GM18873 (cell line): ENCODE measurements at regions not wholly inside any gene's neighbourhood (a gene's known extent, or its start where the extent isn't known, plus 50 kb on each side); places are given as distances from the start of the nearest gene placed in this dataset.
"Not testable (repeated sequence)": the region's sequence is repeated elsewhere in the genome, so short reads cannot be mapped to it uniquely, and the experiment has no call there.

Experiments
- ATAC-seq: cut with Tn5 transposase; IDR thresholded peaks from one replicate; pipeline ENCODE4 v1.9.1; 2021; ENCODE audit warnings: mild to moderate bottlenecking, moderate library complexity, moderate number of reproducible peaks; ENCODE audit not compliant: unreplicated experiment, low FRiP score

DNA sequence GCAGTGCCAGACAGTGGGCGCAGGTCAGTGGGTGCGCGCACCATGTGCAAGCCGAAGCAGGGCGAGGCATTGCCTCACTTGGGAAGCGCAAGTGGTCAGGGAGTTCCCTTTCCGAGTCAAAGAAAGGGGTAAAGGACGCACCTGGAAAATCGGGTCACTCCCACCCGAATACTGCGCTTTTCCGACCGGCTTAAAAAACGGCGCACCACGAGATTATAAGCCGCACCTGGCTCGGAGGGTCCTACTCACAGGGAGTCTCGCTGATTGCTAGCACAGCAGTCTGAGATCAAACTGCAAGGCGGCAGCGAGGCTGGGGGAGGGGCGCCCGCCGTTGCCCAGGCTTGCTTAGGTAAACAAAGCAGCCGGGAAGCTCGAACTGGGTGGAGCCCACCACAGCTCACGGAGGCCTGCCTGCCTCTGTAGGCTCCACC is 77.9 kb downstream of the NR4A2 start:
- ATAC-seq, result not testable (repeated sequence)

DNA sequence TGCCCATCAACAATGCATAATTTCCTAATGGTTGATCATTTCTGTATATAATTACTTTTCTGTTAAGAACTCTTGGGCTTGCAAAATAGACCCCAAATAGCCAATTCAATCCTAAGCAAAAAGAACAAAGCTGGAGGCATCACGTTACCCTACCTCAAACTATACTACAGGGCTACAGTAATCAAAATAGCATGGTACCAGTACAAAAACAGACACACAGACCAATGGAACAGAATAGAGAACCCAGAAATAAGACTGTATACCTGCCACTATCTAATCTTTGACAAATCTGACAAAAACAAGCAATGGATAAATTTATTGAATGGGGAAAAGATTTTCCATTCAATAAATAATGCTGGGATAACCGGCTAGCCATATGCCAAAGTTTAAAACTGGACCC is 78.8 kb downstream of the NR4A2 start:
- no peak for ATAC-seq

DNA sequence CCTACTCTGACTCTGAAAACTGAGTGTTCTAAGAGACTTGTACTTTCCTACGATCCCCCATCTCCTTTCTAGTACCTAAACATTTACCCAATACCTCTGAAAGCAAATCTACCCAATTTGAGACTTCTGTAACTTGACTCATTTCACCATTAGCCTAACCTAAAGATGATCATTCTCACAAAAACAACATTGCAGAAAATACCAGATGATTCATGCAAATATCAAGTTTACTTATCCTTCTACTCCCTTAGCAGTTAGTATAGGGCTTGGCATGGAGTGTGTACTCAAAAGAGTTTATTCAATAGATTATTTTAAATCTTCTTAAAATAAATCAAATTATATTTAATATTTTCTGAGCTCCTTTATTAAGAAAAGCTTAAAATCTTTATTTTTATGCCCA is 89.6 kb downstream of the NR4A2 start:
- ATAC-seq, result no peak

DNA sequence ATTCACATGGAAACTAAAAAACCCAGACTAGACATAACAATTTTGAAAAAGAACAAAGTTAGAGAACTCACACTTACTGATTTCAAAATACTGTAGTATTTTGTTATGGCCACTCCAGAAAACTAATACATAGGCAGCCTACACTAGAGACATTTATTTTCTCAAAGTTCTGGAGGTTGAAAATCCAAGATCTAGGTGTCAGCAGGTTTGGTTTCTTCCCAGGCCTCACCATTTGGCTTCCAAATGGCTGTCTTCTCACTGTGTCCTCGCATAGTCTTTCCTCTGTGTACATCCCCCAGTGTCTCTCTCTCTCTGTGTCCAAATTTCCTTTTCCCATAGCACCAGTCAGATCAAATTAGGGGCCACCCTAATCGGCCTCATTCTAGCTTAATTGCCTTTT is 95.0 kb downstream of the NR4A2 start:
- no peak for ATAC-seq

DNA sequence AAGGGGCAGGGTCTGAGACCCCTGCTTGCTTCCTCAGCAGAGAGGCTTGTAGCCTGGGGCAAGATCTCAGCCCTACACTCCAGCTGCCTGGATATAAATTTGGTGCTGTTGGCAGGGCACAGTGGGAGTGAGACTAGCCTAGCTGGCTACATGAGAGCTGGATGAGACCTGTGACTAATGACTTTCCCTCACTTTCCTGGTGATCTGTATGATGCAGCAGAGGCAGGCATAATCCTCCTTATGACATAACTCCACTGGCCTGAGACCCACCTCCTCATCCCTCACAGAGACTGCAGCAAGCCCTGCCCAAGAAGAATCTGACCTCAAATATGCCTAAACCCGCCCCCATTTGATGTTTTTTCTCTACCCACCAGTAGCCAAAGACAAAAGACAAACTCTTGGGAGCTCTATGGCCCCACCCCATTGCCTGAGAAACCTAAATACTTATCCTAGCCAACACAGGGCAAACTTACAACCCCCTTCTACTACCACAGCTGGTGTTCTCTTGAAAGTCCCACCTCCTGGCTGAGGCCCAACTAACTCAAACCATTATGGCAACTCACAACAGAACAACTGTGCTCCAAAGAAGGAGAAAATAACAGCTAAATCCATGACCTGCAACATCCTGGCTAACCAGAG is 102.7 kb downstream of the NR4A2 start:
- ATAC-seq, result no peak

DNA sequence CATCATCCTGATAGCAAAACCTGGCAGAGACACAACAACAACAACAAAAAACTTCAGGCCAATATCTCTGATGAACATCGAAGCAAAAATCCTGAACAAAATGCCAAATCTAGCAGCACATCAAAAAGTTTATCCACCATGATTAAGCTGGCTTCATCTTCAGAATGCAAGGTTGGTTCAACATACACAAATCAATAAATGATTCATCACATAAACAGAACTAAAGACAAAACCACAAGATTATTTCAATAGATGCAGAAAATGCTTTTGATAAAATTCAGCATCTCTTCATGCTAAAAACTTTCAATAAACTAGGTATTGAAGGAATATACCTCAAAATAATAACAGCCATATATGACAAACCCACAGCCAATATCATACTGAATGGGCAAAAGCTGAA is 109.2 kb downstream of the NR4A2 start:
- ATAC-seq, result not testable (repeated sequence)

DNA sequence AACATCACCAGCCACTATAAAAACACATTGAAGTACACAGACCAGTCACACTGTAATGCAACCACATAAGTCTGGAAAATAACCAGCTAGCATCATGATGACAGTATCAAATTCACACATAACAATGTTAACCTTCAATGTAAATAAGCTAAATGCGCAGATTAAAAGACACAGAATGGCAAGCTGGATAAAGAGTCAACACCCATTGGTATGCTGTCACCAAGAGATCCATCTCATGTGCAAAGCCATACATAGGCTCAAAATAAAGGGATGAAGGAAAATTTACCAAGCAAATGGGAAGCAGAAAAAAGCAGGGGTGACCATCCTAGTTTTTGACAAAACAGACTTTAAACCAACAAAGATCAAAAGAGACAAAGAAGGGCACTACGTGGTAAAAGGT is 110.8 kb downstream of the NR4A2 start:
- ATAC-seq, result no peak

DNA sequence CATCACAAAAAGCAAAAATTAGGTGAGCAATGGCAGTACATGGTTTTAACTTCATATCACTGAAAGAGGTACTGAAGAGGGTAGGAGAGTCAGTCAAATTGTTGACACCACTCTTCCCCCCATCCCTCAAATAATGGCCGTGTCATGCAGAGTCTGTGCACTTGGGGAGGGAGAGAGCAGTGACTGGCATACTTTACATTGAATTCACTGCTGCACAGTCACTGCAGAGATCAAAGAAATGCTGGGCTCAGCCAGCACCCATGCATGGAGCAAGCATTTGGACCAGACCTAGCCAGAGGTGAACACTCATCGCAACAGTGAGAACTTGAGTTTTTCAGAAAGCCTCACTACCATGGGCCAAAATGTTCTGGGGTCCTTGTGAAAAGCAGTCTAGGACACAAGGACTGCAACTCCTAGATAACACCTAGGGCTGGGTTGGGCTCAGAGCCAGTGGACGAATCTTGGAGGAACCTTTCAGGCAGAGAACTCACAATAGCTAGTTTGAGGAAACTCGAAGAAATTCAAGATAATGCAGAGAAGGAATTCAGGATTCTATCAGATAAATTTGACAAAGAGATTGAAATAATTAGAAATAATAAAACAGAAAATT is 112.9 kb downstream of the NR4A2 start:
- no peak for ATAC-seq

DNA sequence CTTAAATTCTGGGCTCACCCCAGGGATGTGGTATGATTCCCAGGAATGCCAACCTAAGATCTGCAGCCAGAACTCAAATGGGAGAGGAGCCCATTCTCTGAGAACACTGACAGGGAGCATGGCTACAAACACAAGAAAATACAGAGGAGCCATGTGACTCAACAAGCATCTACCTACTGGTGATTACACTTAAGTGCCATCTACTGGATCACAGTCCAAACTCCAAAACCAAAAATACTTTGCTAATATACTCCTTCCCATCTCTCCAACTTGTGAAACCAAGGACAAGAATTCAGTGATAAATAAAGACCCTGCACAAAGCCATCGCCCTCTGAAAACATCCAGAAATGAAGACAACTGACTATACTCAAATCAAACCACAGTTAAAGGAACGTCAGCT is 116.9 kb downstream of the NR4A2 start:
- ATAC-seq, result no peak

DNA sequence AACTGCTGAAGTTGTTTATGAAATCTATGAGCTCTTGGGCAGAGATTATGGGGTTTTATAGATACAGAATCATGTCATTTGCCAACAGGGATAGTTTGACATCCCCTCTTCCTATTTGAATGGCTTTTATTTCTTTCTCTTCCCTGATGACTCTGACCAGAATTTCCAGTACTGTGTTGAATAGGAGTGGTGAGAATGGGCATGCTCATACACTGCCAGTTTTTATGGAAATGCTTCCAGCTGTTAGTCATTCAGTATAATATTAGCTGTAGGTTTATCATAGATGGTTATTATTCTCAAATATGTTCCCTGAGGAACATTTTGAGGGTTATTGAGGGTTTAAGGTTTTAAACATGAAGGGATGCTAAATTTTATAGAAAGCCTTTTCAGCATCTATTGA is 121.2 kb downstream of the NR4A2 start:
- ATAC-seq, result no peak

DNA sequence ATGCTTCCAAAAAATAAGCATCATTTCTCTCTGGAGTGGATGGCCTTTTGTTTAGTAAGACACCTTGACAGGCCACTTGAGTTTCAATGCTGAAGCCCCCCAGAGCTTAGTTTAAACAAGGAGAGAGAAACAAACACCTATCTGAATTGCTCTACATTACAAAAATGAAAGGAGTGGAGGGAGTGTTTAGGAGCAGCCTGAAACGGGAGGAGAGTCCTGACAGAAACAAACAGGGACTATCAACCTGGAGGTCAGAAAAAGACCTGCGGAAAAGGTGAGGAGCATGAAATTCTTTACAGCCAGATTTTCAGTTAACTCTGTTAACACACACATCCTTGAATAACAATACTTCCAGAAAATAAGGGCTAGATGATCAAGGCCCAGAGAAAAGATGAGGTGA is 126.2 kb downstream of the NR4A2 start:
- ATAC-seq, result no peak

DNA sequence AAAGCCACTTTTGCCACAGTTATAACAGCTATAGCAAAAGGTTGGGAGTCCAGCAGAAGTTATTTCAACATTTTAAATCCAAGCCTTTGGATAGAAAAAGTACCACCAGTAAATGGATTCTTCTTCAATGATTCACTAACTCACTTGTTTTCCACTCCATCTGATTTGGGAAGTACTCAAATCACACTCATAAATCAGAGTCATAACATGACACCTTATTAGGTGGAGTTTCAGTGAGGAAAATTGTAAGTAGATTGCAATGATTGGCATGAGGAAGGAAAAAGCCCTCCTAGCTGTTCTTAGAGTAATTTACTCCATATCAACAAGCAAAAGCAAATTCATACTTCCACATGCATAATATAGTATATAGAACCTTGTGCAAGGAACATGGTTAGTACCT is 132.9 kb downstream of the NR4A2 start:
- ATAC-seq, result no peak

DNA sequence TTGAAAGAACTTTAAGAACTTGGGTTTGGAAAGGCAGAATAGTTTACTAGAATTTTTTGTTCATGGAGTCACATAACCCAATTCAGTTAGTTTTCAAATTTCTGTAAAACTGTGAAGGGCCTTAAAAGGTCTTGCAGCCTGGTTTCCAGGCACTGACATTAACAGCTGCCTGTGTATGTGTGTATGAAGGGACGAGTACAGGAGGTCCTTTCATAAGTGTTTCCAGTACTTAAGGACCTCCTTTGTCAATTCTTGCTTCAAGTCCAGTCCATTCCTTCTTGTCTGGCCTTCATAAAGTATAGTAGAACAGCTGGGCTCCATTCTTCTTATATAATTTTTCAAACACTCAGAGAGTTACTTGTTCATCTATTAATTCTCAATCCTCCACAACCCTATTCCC is 136.5 kb downstream of the NR4A2 start:
- no peak for ATAC-seq

DNA sequence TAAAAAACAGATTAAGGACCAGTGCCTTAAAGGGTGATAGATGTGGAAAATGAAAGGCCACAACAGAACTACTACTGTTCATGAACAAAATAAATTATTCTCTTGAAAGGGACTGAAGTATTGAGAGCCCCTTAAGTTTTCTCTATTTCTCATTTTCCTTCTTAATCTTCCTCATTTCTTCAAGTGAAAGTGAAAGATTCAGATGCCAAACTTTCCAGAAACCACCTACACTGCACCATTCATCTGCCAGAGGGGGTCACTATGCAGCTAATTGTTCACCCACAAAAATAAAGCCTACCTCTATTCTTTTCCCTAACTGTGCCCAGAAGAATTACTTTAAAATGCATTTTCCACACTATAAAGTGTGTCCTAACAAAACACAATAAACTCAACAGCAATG is 140.1 kb downstream of the NR4A2 start:
- no peak for ATAC-seq

DNA sequence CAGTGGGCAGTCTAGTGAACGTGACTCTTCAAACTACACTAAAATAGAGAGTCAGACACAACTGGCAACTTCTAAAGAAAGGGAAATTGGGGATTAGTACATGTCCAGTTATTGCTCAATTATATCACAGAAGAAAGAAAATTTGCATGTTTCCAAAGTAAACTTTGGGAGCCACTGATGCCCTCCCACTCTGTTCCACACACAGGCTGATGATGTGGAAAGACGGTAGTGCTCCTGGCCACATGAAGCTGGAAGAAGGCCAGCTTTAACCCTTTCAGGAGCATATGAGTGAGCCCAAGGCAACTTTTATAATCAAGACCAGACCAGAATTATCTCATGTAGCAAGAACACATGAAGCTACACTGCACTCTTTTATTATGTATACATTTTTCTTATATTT is 141.0 kb downstream of the NR4A2 start:
- ATAC-seq, result no peak

DNA sequence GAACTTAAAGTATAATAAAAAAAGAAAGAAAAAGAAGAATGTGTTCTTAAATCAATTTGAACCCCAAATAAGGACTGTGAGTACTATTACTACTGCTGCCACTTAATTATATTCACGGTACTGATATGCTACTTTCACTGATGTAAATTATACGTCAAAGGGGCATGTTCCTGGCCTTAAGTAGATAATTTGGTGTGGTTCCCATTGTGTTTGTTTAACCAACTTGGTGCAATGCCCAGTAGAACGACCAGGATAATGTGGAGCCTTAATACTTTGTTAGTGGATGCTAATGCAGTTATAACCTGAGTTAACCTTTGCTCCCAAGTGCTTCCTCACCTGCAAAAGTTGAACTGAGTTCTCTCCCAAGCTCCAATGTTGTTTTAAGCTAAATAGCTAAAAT is 142.0 kb downstream of the NR4A2 start:
- no peak for ATAC-seq

DNA sequence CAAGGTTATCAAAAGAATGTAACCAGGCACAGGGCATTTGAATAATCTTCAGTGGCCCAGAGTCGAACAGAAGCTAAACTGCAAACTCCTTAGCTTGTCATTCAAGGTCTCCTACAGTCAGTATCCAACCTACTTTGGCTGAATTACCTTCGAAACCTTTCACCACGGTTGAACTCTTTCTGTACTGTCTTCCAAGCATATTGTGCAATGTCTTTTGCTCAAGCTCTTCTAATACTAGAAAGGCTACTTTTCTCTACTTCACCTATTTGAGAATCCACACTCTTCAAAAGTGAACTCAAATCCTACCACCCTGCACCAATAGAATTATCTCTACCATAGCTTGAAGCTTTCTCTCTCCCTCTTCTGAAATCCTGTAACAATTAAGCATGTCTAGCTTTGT is 142.9 kb downstream of the NR4A2 start:
- ATAC-seq, result no peak

DNA sequence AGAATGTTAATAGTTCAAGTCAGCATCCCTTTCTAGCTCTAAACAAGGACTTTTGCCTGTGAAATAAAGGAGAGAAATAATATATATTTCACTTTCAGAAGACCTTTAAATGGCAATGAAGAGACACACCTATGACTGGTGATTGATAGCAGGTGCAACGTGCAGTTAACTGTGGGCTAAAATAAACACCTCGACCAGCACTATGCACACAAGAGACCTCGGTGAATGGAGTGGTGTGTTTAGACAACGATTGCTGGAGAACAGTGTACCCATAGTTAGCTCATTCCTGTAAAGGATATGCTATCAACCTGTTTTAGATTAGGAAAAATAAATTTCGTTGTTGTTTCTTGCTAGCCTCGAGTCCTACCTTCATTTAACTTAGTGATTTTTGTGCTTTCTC is 143.4 kb downstream of the NR4A2 start:
- no peak for ATAC-seq

DNA sequence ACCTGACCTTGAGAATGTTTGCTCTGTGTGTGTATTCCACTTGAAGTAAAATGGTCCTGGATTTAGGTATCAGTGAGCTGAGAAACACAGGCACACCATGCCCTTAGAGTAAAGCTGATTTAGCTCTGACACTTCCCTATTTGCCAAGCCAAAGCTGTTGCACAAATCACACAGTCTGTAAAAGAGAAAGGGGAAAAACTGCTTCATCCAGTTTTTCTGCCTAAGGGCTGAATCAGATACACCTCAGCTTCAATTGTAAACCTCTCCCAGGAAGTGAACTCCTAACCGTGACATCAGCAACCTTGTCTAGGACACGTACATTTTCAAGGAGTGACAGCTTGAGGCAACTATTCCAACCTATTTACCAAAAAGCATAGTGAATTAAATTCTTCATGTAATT is 150.4 kb downstream of the NR4A2 start:
- no peak for ATAC-seq

DNA sequence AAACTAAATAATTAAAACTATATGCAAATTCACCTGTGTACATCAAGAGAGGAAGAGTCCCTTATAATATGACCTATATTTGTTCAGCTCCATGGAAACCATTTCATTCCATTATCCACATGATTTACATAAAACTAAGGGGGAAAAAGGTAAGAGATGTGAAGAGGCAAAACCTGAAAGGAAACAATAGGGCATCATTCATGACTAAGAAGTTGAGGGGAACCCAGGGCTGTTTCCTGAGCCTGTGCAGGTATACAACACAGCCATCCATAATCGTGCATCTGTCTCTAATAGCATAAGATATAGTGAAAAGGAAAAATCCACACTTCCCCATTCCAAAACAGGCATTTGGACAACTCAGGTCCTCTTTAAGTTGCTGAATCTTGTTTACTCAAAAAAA is 151.3 kb downstream of the NR4A2 start:
- ATAC-seq, result no peak

DNA sequence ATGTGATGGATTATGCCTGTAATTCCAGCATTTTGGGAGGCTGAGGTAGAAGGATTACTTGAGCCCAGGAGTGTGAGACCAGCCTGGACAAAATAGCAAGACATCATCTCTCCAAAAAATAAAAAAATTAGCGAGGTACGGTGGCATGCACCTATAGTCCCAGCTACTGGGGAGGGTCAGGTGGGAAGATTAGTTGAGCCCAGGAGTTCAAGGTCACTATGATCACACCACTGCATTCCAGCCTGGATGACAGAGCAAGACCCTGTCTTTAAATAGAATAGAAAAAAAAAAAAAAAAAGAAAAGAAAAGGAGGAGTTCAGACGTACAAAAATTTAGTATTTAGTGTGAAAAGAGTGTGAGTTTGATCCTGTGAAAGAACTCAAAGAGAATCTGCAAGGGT is 154.9 kb downstream of the NR4A2 start:
- no peak for ATAC-seq

DNA sequence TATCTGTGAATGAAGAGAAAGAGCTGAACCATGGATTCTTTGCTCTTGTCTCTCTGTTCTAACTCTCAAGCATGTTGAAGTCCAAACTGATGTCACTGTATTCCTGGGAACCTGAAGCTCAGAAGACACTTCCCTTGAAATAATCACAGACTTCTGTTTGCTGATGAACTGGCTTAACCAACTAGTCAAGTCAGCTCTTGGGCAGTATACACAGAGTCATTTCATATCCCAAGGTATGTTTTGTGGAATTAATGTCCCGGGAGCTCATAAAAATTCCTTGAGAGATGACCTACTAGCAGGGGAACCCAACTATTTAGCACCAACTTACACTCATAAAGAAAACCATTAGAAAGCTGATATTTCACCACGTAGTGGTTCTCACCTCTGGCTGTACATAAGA is 156.6 kb downstream of the NR4A2 start:
- no peak for ATAC-seq

DNA sequence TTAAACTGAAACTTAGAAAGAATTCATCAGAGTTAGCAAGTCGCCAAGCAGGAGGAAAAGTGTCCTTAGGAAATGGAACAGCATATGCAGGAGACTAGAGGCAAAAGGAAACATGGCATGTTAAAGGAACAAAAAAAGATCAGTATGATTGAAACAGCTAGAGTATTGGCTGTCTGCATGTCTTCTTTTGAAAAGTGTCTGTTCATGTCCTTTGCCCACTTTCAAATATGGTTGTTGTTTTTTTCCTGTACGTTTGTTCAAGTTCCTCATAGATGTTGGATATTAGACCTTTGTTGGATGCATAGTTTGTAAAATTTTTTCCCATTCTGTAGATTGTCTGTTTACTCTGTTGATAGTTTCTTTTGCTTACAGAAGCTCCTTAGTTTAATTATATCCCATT is 161.6 kb downstream of the NR4A2 start:
- ATAC-seq, result no peak
